H1 (cell line): ENCODE measurements at regions not wholly inside any gene's neighbourhood (a gene's known extent, or its start where the extent isn't known, plus 50 kb on each side); places are given as distances from the start of the nearest gene placed in this dataset.

Experiments
- BCL11A ChIP-seq, 2 experiments: IDR thresholded peaks; one replicate each; pipeline ENCODE4 v1.6.1; 2011; ENCODE audit warnings: low read depth in 2 of 2, low read length in 2 of 2, mild to moderate bottlenecking in 2 of 2
- CBX5 ChIP-seq: fragments of 300-800, 300-1000 bp; sonication (generic); IDR thresholded peaks from 2 replicates; pipeline ENCODE4 v1.7.1; 2016; ENCODE audit warnings: antibody characterized with exemption, low read length, low read depth
- CTBP2 ChIP-seq: IDR thresholded peaks from 2 replicates; pipeline ENCODE4 v1.7.0; 2011; ENCODE audit warnings: borderline replicate concordance, mild to moderate bottlenecking, moderate library complexity, mixed read lengths, low read length; ENCODE audit not compliant: insufficient read depth, insufficient read length
- KDM1A ChIP-seq: fragments of 200-600, 300-600 bp; sonication (generic); IDR thresholded peaks from 2 replicates; pipeline ENCODE4 v1.7.1; 2016; ENCODE audit warnings: mild to moderate bottlenecking, low read length, borderline replicate concordance
- SP1 ChIP-seq: IDR thresholded peaks from 2 replicates; pipeline ENCODE4 v1.6.1; 2011; ENCODE audit warnings: low read depth, low read length
- TAF7 ChIP-seq: optimal IDR thresholded peaks from 2 replicates; pipeline ENCODE3; 2011; ENCODE audit warnings: low read depth, mild to moderate bottlenecking, inconsistent platforms, low read length, moderate library complexity, borderline replicate concordance
- ZNF274 ChIP-seq: IDR thresholded peaks from 2 replicates; pipeline ENCODE4 v1.7.0; 2012; ENCODE audit warnings: low read length, borderline replicate concordance; ENCODE audit errors: extremely low read depth
- TF ChIP-seq, protein P1 (sequence below): IDR thresholded peaks from 2 replicates; pipeline ENCODE4 v1.6.1; 2011; ENCODE audit warnings: low read depth, mild to moderate bottlenecking, low read length; ENCODE audit not compliant: insufficient read depth

GRCh38 chr3:96706509-96706908 is 107.9 kb upstream of the EPHA6 start (continued):
- no peak for TF ChIP-seq ZNF274
- TF ChIP-seq TAF7: no peak
- no peak for TF ChIP-seq SP1
- no peak for TF ChIP-seq BCL11A (IDR thresholded peaks at IDR 0.05; ENCODE audit: low read depth in 2 of 2, low read length in 2 of 2)
- TF ChIP-seq CTBP2: no peak
- TF ChIP-seq, protein P1, sequence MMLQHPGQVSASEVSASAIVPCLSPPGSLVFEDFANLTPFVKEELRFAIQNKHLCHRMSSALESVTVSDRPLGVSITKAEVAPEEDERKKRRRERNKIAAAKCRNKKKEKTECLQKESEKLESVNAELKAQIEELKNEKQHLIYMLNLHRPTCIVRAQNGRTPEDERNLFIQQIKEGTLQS: no peak
- no peak for TF ChIP-seq CBX5
- TF ChIP-seq KDM1A: no peak
